ENCODE measurements at regions not wholly inside any gene's neighbourhood (a gene's known extent, or its start where the extent isn't known, plus 50 kb on each side); places are given as distances from the start of the nearest gene placed in this dataset.

GRCh38 chr21:24224422-24224821 lies 1382.9 kb downstream of the MRPL39 start:
- Histone ChIP-seq H3K23me2 (ENCODE audit: low read depth, low read length) (no peaks in the 10 kb centered on the region), H3K23ac (ENCODE audit: insufficient read length) (no peak overlapping the region), H2BK15ac (ENCODE audit: low read length) (no peak overlapping the region), H4K5ac (ENCODE audit: insufficient read length, low read depth, low read length) (no peak overlapping the region), H4K91ac (replicated peaks; ENCODE audit: insufficient read length, low read length) (no peak overlapping the region), H3K27me3 (replicated peaks in 1 of 4; ENCODE audit: control insufficient read depth in 3 of 4, extremely low read depth in 1 of 4, insufficient read depth in 3 of 4, low read length in 3 of 4) (peaks cover 0 to 1% (median 0%) of the 10 kb centered on the region in 4 experiments; a peak in 1 of 7 replicates), H3K4me3 (ENCODE audit: extremely low read depth in 1 of 4, insufficient read depth in 2 of 4, low read depth in 3 of 4, low read length in 4 of 4) (no peak overlapping the region), H3K9me3 (ENCODE audit: insufficient read depth in 2 of 2, low read depth in 1 of 2, low read length in 1 of 2) (peaks cover 7 to 17% of the 10 kb centered on the region in 2 experiments; a peak in 2 of 4 replicates), H2BK5ac (ENCODE audit: low read depth, low read length) (no peak overlapping the region), H2BK12ac (ENCODE audit: low read depth, low read length) (no peak overlapping the region), H3K79me2 (ENCODE audit: control insufficient read depth in 1 of 2, insufficient read depth in 2 of 2, low read length in 2 of 2) (no peaks in the 10 kb centered on the region), H3K4me1 (replicated peaks in 1 of 4; ENCODE audit: control insufficient read depth in 3 of 4, insufficient read depth in 4 of 4, low read length in 3 of 4) (no peaks in the 10 kb centered on the region), H3K14ac (ENCODE audit: insufficient read length) (no peak overlapping the region), H3K4me2 (ENCODE audit: insufficient read depth in 1 of 2, low read depth in 2 of 2, low read length in 2 of 2) (no peak overlapping the region), H2AFZ (ENCODE audit: low read length) (no peak overlapping the region), H4K20me1 (replicated peaks in 1 of 2; ENCODE audit: control insufficient read depth in 1 of 2, insufficient read depth in 2 of 2, low read length in 2 of 2) (no peaks in the 10 kb centered on the region), H3K9ac (replicated peaks in 1 of 4; ENCODE audit: extremely low read depth in 1 of 4, low read depth in 3 of 4, low read length in 3 of 4) (no peak overlapping the region), H3K18ac (ENCODE audit: extremely low read depth, low read length) (no peak overlapping the region), H3K79me1 (ENCODE audit: low read depth, low read length) (no peaks in the 10 kb centered on the region), H2BK120ac (replicated peaks; ENCODE audit: low read depth, low read length) (no peak overlapping the region), H2AK5ac (ENCODE audit: low read depth, low read length) (no peak overlapping the region), H4K8ac (ENCODE audit: extremely low read depth, insufficient read depth, low read length) (no peak overlapping the region), H3K56ac (replicated peaks; ENCODE audit: insufficient read length, low read depth, low read length) (no peak overlapping the region), H3K36me3 (ENCODE audit: control insufficient read depth in 2 of 4, insufficient read depth in 4 of 4, low read length in 3 of 4) (no peaks in the 10 kb centered on the region), H3K27ac (ENCODE audit: low read depth, low read length) (no peak overlapping the region), H2BK20ac (ENCODE audit: low read length) (no peak overlapping the region), H3K4ac (replicated peaks; ENCODE audit: insufficient read length, low read depth, low read length) (no peak overlapping the region)
- WGBS, 2 experiments (ENCODE audit: extremely low coverage in 1 of 2, insufficient coverage in 1 of 2, insufficient read length in 1 of 2, insufficient replicate concordance in 2 of 2, low coverage in 1 of 2, low lambda C conversion rate in 2 of 2, missing lambda C conversion rate in 1 of 2), result 85% methylated on average over 4 of the region's 4 CpGs; no CpG with 5 or more reads in 1 of the 2 experiments
- ChIA-PET POLR2A (ENCODE audit: partially characterized antibody) (no interaction called here), CTCF (ENCODE audit: partially characterized antibody) (interaction anchor here (0.6 kb wide), 1 partner anchor 480 kb away, joined by 3 read pairs; no protein-coding TSS in a partner anchor)
- TF ChIP-seq SP1 (IDR thresholded peaks at IDR 0.05; ENCODE audit: low read depth, low read length) (no peak), RBBP5 (IDR thresholded peaks at IDR 0.05; ENCODE audit: borderline replicate concordance, low read depth, low read length) (no peak), E2F6 (IDR thresholded peaks at IDR 0.05) (no peak), KDM4A (IDR thresholded peaks at IDR 0.05; ENCODE audit: low read depth, low read length, severe bottlenecking) (no peak), ZNF274 (IDR thresholded peaks at IDR 0.05; ENCODE audit: borderline replicate concordance, extremely low read depth, low read length) (no peak), JUND (IDR thresholded peaks at IDR 0.05; ENCODE audit: low read length) (no peak), SP2 (IDR thresholded peaks at IDR 0.05; ENCODE audit: low read length) (no peak), MAFK (IDR thresholded peaks at IDR 0.05; ENCODE audit: low read depth, low read length) (no peak), BRCA1 (IDR thresholded peaks at IDR 0.05; ENCODE audit: low read depth, low read length) (no peak), KDM5A (IDR thresholded peaks at IDR 0.05; ENCODE audit: low read length) (no peak), SUZ12 (IDR thresholded peaks at IDR 0.05; ENCODE audit: low read length) (no peak), CBX5 (IDR thresholded peaks at IDR 0.05; ENCODE audit: low read depth, low read length) (no peak), NANOG (IDR thresholded peaks at IDR 0.05; ENCODE audit: insufficient read depth, low read depth, low read length, poor library complexity, severe bottlenecking) (no peak), BACH1 (IDR thresholded peaks at IDR 0.05; ENCODE audit: low read length) (no peak)
- no peak for FAIRE-seq
- no peak for DNase-seq (ENCODE audit: low read depth in 1 of 2, low spot score in 2 of 2)
